OCI-LY1 (cell line): ENCODE measurements at regions not wholly inside any gene's neighbourhood (a gene's known extent, or its start where the extent isn't known, plus 50 kb on each side); places are given as distances from the start of the nearest gene placed in this dataset.

Source experiments
- H2AFZ ChIP-seq: fragments of 200-600 bp; sonication (generic), shearing (Covaris generic); 2 replicates; pipeline ENCODE4 v1.6.0; 2014; ENCODE audit warnings: antibody characterized with exemption, mild to moderate bottlenecking, low read length
- H3F3A ChIP-seq: fragments of 200-600 bp; sonication (generic), shearing (Covaris generic); 2 replicates; pipeline ENCODE4 v1.6.0; 2014; ENCODE audit warnings: mild to moderate bottlenecking, antibody characterized with exemption, low read length, moderate library complexity; ENCODE audit not compliant: insufficient read depth
- H3K27ac ChIP-seq: fragments of 200-600 bp; sonication (generic); 2 replicates; pipeline ENCODE4 v1.5.1; 2014; ENCODE audit warnings: low read length, mixed run types, mild to moderate bottlenecking, low read depth; ENCODE audit not compliant: poor library complexity, severe bottlenecking
- H3K27me3 ChIP-seq: fragments of 200-600 bp; sonication (generic); 2 replicates; pipeline ENCODE4 v1.6.0; 2014; ENCODE audit warnings: antibody characterized with exemption, mild to moderate bottlenecking, low read length, moderate library complexity; ENCODE audit not compliant: insufficient read depth
- H3K36me3 ChIP-seq: fragments of 200-600 bp; sonication (generic); 2 replicates; pipeline ENCODE4 v1.6.1; 2014; ENCODE audit warnings: mild to moderate bottlenecking, antibody characterized with exemption, low read length, moderate library complexity, mixed read lengths; ENCODE audit not compliant: insufficient read depth
- H3K4me1 ChIP-seq: fragments of 200-600 bp; sonication (generic); 2 replicates; pipeline ENCODE4 v1.5.1; 2014; ENCODE audit warnings: mild to moderate bottlenecking, low read length, moderate library complexity; ENCODE audit not compliant: insufficient read depth, severe bottlenecking
- H3K4me2 ChIP-seq: fragments of 200-600 bp; sonication (generic), shearing (Covaris generic); 2 replicates; pipeline ENCODE4 v1.6.1; 2014; ENCODE audit warnings: low read length
- H3K4me3 ChIP-seq: fragments of 200-600 bp; sonication (generic); 2 replicates; pipeline ENCODE4 v1.5.1; 2014; ENCODE audit warnings: low read length, low read depth, mild to moderate bottlenecking, mixed read lengths; ENCODE audit not compliant: poor library complexity, severe bottlenecking
- H3K79me2 ChIP-seq: fragments of 200-600 bp; shearing (Covaris generic); 2 replicates; pipeline ENCODE4 v1.6.1; 2016; ENCODE audit warnings: mixed run types, low read length, mixed read lengths; ENCODE audit not compliant: insufficient read depth
- H3K9ac ChIP-seq: fragments of 200-600 bp; sonication (generic), shearing (Covaris generic); 2 replicates; pipeline ENCODE4 v1.6.1; 2014; ENCODE audit warnings: mild to moderate bottlenecking, low read length, mixed read lengths
- H3K9me2 ChIP-seq: fragments of 200-600 bp; sonication (generic), shearing (Covaris generic); 2 replicates; pipeline ENCODE4 v1.6.1; 2014; ENCODE audit warnings: low read depth, mild to moderate bottlenecking, low read length, mixed read lengths
- H3K9me3 ChIP-seq: fragments of 200-600 bp; shearing (Covaris generic); 2 replicates; pipeline ENCODE4 v1.6.1; 2014; ENCODE audit warnings: low read length, mixed read lengths
- H4K20me1 ChIP-seq: fragments of 200-600 bp; sonication (generic), shearing (Covaris generic); 2 replicates; pipeline ENCODE4 v1.6.0; 2016; ENCODE audit warnings: mild to moderate bottlenecking, low read length; ENCODE audit not compliant: insufficient read depth
- EZH2 ChIP-seq: fragments of 200-600 bp; sonication (generic), shearing (Covaris generic); IDR thresholded peaks from 2 replicates; pipeline ENCODE4 v1.8.0; 2017; ENCODE audit warnings: borderline replicate concordance, mixed run types, mild to moderate bottlenecking, antibody characterized with exemption, low read length, moderate library complexity, mixed read lengths
- TF ChIP-seq, protein P1 (sequence below): fragments of 200-600 bp; sonication (generic), shearing (Covaris generic); IDR thresholded peaks from 2 replicates; pipeline ENCODE4 v1.5.1; 2017; ENCODE audit warnings: mild to moderate bottlenecking, antibody characterized with exemption, low read length, moderate library complexity, mixed read lengths

DNA sequence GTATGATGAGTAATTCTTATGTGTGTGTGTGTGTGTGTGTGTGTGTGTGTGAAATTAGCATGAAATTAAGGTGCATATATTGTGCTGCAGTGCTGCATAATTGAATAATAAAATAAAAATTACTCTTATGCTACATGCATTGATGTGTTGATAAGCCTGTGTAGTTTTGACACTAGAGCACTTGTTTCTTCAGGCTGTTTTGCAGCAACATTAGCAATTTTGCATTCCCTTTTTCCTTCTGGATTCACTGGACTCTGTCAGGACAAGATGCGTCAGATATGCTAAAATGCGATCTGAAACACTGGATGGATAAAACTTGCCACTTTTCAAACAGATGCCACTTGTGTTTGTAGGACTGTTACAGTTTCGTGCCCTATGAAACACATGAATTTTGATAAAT is 175.4 kb upstream of the ATP6AP2 start:
- Histone ChIP-seq H3K4me3 (no peak overlapping the region), H3K4me1 (no peaks in the 10 kb centered on the region), H3K9ac (no peak overlapping the region), H3K4me2 (no peak overlapping the region), H3K79me2 (no peaks in the 10 kb centered on the region), H3K36me3 (no peaks in the 10 kb centered on the region), H3K27me3 (no peaks in the 10 kb centered on the region), H3K27ac (no peak overlapping the region), H3K9me3 (no peaks in the 10 kb centered on the region), H4K20me1 (no peaks in the 10 kb centered on the region), H2AFZ (no peak overlapping the region), H3F3A (no peaks in the 10 kb centered on the region), H3K9me2 (no peaks in the 10 kb centered on the region)
- TF ChIP-seq, protein P1, sequence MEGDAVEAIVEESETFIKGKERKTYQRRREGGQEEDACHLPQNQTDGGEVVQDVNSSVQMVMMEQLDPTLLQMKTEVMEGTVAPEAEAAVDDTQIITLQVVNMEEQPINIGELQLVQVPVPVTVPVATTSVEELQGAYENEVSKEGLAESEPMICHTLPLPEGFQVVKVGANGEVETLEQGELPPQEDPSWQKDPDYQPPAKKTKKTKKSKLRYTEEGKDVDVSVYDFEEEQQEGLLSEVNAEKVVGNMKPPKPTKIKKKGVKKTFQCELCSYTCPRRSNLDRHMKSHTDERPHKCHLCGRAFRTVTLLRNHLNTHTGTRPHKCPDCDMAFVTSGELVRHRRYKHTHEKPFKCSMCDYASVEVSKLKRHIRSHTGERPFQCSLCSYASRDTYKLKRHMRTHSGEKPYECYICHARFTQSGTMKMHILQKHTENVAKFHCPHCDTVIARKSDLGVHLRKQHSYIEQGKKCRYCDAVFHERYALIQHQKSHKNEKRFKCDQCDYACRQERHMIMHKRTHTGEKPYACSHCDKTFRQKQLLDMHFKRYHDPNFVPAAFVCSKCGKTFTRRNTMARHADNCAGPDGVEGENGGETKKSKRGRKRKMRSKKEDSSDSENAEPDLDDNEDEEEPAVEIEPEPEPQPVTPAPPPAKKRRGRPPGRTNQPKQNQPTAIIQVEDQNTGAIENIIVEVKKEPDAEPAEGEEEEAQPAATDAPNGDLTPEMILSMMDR: no peak
- no peak for TF ChIP-seq EZH2

DNA sequence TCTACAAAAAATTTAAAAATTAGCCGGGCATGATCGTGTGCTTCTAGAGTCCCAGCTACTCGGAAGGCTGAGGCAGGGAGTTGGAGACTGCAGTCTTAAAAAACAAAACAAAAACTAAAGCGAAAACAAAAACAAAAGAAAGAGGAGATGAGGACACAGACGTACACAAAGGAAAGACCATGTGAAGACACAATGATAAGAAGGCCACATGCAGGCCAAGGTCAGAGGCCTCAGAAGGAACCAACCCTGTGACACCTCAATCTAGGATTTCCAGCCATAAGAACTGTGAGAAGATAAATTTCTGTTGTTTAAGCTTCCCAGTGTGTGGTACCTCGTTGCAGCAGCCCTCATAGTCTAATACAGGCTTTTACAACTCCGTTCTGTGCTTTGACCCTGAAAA is 177.0 kb upstream of the ATP6AP2 start:
- no peak overlapping the region for H3K9ac ChIP-seq
- no peak overlapping the region for H3K27ac ChIP-seq
- no peaks in the 10 kb centered on the region for H3F3A ChIP-seq
- H3K4me1 ChIP-seq: no peaks in the 10 kb centered on the region
- no peak overlapping the region for H3K4me2 ChIP-seq
- no peak overlapping the region for H2AFZ ChIP-seq
- H4K20me1 ChIP-seq: no peaks in the 10 kb centered on the region
- TF ChIP-seq EZH2: no peak
- TF ChIP-seq, protein P1: no peak
- no peaks in the 10 kb centered on the region for H3K27me3 ChIP-seq
- H3K79me2 ChIP-seq: no peaks in the 10 kb centered on the region
- H3K36me3 ChIP-seq: no peaks in the 10 kb centered on the region
- H3K9me3 ChIP-seq: no peaks in the 10 kb centered on the region
- H3K9me2 ChIP-seq: no peaks in the 10 kb centered on the region
- no peak overlapping the region for H3K4me3 ChIP-seq

DNA sequence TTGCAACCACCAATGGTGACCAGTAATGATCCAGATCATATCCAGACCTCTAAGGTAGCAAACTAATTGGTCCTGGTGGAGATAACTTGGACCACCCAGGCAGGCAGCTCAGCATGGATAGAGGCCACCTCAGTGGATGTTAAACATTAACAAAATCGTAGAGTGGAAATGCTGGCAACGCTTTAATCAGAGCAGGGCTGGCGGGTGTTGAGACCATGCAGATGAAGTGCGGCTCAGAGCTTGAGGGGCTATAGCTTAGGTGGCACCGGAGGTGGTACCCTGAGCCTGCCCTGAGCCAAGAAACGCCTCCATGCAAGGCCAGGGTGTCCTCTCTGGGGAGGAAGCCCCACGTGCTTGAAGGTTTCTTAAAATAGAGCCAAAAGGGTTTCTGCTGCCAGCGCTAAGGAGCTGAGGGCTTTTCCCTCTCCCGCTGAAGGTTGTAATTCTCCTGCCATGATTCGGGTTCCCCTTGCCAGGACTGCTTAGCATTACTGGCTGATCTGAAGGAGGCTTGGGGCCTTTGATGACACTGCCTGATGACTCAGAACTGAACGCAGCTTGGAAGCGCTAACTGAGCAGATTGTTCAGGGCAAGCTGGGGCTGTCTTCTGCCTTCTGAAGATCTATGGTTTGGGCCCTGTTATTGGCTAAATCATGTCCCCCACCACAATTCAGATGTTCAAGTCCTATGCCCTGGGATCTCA is 177.8 kb upstream of the ATP6AP2 start:
- H3K9me3 ChIP-seq: no peaks in the 10 kb centered on the region
- no peak overlapping the region for H3K4me3 ChIP-seq
- no peak overlapping the region for H3K9ac ChIP-seq
- H3K79me2 ChIP-seq: no peaks in the 10 kb centered on the region
- H3K4me2 ChIP-seq: no peak overlapping the region
- H3K4me1 ChIP-seq: no peaks in the 10 kb centered on the region
- H2AFZ ChIP-seq: no peak overlapping the region
- TF ChIP-seq EZH2: no peak
- TF ChIP-seq, protein P1: no peak
- H4K20me1 ChIP-seq: no peaks in the 10 kb centered on the region
- H3K27me3 ChIP-seq: no peaks in the 10 kb centered on the region
- no peaks in the 10 kb centered on the region for H3K9me2 ChIP-seq
- H3K36me3 ChIP-seq: no peaks in the 10 kb centered on the region
- no peak overlapping the region for H3K27ac ChIP-seq
- no peaks in the 10 kb centered on the region for H3F3A ChIP-seq
